H1 (cell line): ENCODE measurements at regions not wholly inside any gene's neighbourhood (a gene's known extent, or its start where the extent isn't known, plus 50 kb on each side); places are given as distances from the start of the nearest gene placed in this dataset.
"Not testable (repeated sequence)": the region's sequence is repeated elsewhere in the genome, so short reads cannot be mapped to it uniquely, and the experiment has no call there.

ENCODE experiments used
- CTCF ChIA-PET: fragments of 300-600 bp; sonication (Branson Sonifier 250); formaldehyde crosslinking; loops from one replicate; lab custom pipeline; 2021; ENCODE audit not compliant: partially characterized antibody; lab: Charles Lee
- POLR2A ChIA-PET: fragments of 300-600 bp; sonication (Branson Sonifier 250); formaldehyde crosslinking; loops from one replicate; lab custom pipeline; 2021; ENCODE audit warnings: inconsistent platforms; ENCODE audit not compliant: partially characterized antibody; lab: Charles Lee
- DNase-seq, 2 experiments: peaks; one replicate each; pipeline versions ENCODE4 v3.0.0 to v3.0.0-alpha.2; 2010 to 2022; ENCODE audit warnings: low spot score in 2 of 2, low read depth in 1 of 2, mixed read lengths in 1 of 2
- FAIRE-seq: peaks from 2 replicates; lab custom pipeline; 2011; peaks lifted over from hg19 to GRCh38; lab: Jason Lieb, UNC
- H2AFZ ChIP-seq: 2 replicates; pipeline ENCODE4 v1.8.1; 2012; ENCODE audit warnings: low read length, inconsistent platforms
- H2AK5ac ChIP-seq: 2 replicates; pipeline ENCODE4 v1.6.1; 2013; ENCODE audit warnings: low read depth, low read length
- H2BK120ac ChIP-seq: replicated peaks from 2 replicates; pipeline ENCODE3; 2013; ENCODE audit warnings: low read depth, low read length, inconsistent platforms
- H2BK12ac ChIP-seq: 2 replicates; pipeline ENCODE4 v1.6.1; 2013; ENCODE audit warnings: low read depth, low read length
- H2BK15ac ChIP-seq: 2 replicates; pipeline ENCODE4 v1.6.1; 2013; ENCODE audit warnings: low read length
- H2BK20ac ChIP-seq: 2 replicates; pipeline ENCODE4 v1.6.1; 2013; ENCODE audit warnings: low read length
- H2BK5ac ChIP-seq: 2 replicates; pipeline ENCODE4 v1.6.1; 2013; ENCODE audit warnings: low read depth, low read length
- H3K14ac ChIP-seq: 2 replicates; pipeline ENCODE4 v1.6.1; 2013; ENCODE audit warnings: inconsistent platforms; ENCODE audit not compliant: insufficient read length
- H3K18ac ChIP-seq: 2 replicates; pipeline ENCODE4 v1.6.1; 2013; ENCODE audit warnings: low read length; ENCODE audit errors: extremely low read depth
- H3K23ac ChIP-seq: 2 replicates; pipeline ENCODE4 v1.6.1; 2013; ENCODE audit warnings: inconsistent platforms; ENCODE audit not compliant: insufficient read length
- H3K23me2 ChIP-seq: 2 replicates; pipeline ENCODE4 v1.6.1; 2013; ENCODE audit warnings: low read depth, low read length
- H3K27ac ChIP-seq: 2 replicates; pipeline ENCODE4 v1.6.1; 2011; ENCODE audit warnings: low read depth, low read length, inconsistent platforms
- H3K27me3 ChIP-seq, 4 experiments: replicated peaks in 1 of 4; 1 replicate in 1 of 4; 2 replicates in 3 of 4; pipeline versions ENCODE4 v1.6.1 to v1.8.1; 2011 to 2013; ENCODE audit warnings: low read length in 3 of 4, mild to moderate bottlenecking in 3 of 4, inconsistent platforms in 2 of 4, mixed read lengths in 2 of 4, moderate library complexity in 1 of 4; ENCODE audit not compliant: control insufficient read depth in 3 of 4, insufficient read depth in 3 of 4; ENCODE audit errors: extremely low read depth in 1 of 4
- H3K36me3 ChIP-seq, 4 experiments: 2 replicates each; pipeline versions ENCODE4 v1.6.1 to v1.8.1; 2011 to 2013; ENCODE audit warnings: mild to moderate bottlenecking in 4 of 4, low read length in 3 of 4, moderate library complexity in 2 of 4, control low read depth in 1 of 4, inconsistent platforms in 1 of 4; ENCODE audit not compliant: insufficient read depth in 4 of 4, control insufficient read depth in 2 of 4
- H3K4ac ChIP-seq: replicated peaks from 2 replicates; pipeline ENCODE3; 2013; ENCODE audit warnings: low read length, low read depth, mixed read lengths, inconsistent platforms; ENCODE audit not compliant: insufficient read length
- H3K4me1 ChIP-seq, 4 experiments: replicated peaks in 1 of 4; 1 replicate in 1 of 4; 2 replicates in 3 of 4; pipeline versions ENCODE4 v1.6.1 to v1.8.1; 2011 to 2013; ENCODE audit warnings: low read length in 3 of 4, inconsistent platforms in 2 of 4, mixed read lengths in 1 of 4; ENCODE audit not compliant: insufficient read depth in 4 of 4, control insufficient read depth in 3 of 4
- H3K4me2 ChIP-seq, 2 experiments: 2 replicates each; pipeline versions ENCODE4 v1.6.1 to v1.8.1; 2011 to 2013; ENCODE audit warnings: low read depth in 2 of 2, low read length in 2 of 2, control low read depth in 1 of 2, inconsistent platforms in 1 of 2, mild to moderate bottlenecking in 1 of 2; ENCODE audit not compliant: insufficient read depth in 1 of 2
- H3K4me3 ChIP-seq, 4 experiments: fragments of 200-600, 300-600 bp in 1 of 4; sonication (generic), shearing (Covaris generic), sonication (Bioruptor Twin) in 1 of 4; 2 replicates each; pipeline versions ENCODE4 v1.5.1 to v1.8.1; 2011 to 2016; ENCODE audit warnings: low read length in 4 of 4, low read depth in 3 of 4, control low read depth in 2 of 4, inconsistent platforms in 2 of 4, mild to moderate bottlenecking in 2 of 4, mixed read lengths in 1 of 4, moderate library complexity in 1 of 4; ENCODE audit not compliant: insufficient read depth in 2 of 4; ENCODE audit errors: extremely low read depth in 1 of 4
- H3K56ac ChIP-seq: replicated peaks from 2 replicates; pipeline ENCODE3; 2013; ENCODE audit warnings: low read depth, mild to moderate bottlenecking, mixed read lengths, low read length, inconsistent platforms; ENCODE audit not compliant: insufficient read length
- H3K79me1 ChIP-seq: 2 replicates; pipeline ENCODE4 v1.6.1; 2013; ENCODE audit warnings: low read depth, low read length, control low read depth
- H3K79me2 ChIP-seq, 2 experiments: 2 replicates each; pipeline versions ENCODE4 v1.6.1 to v1.8.1; 2012 to 2013; ENCODE audit warnings: low read length in 2 of 2, mild to moderate bottlenecking in 2 of 2, inconsistent platforms in 1 of 2; ENCODE audit not compliant: insufficient read depth in 2 of 2, control insufficient read depth in 1 of 2
- H3K9ac ChIP-seq, 4 experiments: replicated peaks in 1 of 4; 1 replicate in 1 of 4; 2 replicates in 3 of 4; pipeline versions ENCODE4 v1.6.1 to v1.8.1; 2011 to 2013; ENCODE audit warnings: low read depth in 3 of 4, low read length in 3 of 4, control low read depth in 2 of 4, mild to moderate bottlenecking in 2 of 4, moderate library complexity in 2 of 4, inconsistent platforms in 1 of 4; ENCODE audit errors: extremely low read depth in 1 of 4
- H3K9me3 ChIP-seq, 2 experiments: 2 replicates each; pipeline versions ENCODE4 v1.6.1 to v1.8.1; 2012 to 2013; ENCODE audit warnings: mild to moderate bottlenecking in 2 of 2, moderate library complexity in 2 of 2, control low read depth in 1 of 2, inconsistent platforms in 1 of 2, low read depth in 1 of 2, low read length in 1 of 2, mixed read lengths in 1 of 2; ENCODE audit not compliant: insufficient read depth in 2 of 2
- H4K20me1 ChIP-seq, 2 experiments: replicated peaks in 1 of 2; 2 replicates each; pipeline versions ENCODE3 to v1.8.1; 2011 to 2013; ENCODE audit warnings: inconsistent platforms in 2 of 2, low read length in 2 of 2, mild to moderate bottlenecking in 1 of 2; ENCODE audit not compliant: insufficient read depth in 2 of 2, control insufficient read depth in 1 of 2
- H4K5ac ChIP-seq: 2 replicates; pipeline ENCODE4 v1.6.1; 2013; ENCODE audit warnings: low read length, low read depth, mixed read lengths, inconsistent platforms; ENCODE audit not compliant: insufficient read length
- H4K8ac ChIP-seq: 2 replicates; pipeline ENCODE4 v1.8.0; 2013; ENCODE audit warnings: mild to moderate bottlenecking, moderate library complexity, low read length, inconsistent platforms; ENCODE audit not compliant: insufficient read depth; ENCODE audit errors: extremely low read depth
- H4K91ac ChIP-seq: replicated peaks from 2 replicates; pipeline ENCODE3; 2013; ENCODE audit warnings: low read length, mixed read lengths, inconsistent platforms; ENCODE audit not compliant: insufficient read length
- WGBS, 2 experiments: shearing (Covaris generic) in 1 of 2; methylation state at CpG; one replicate each; pipeline versions ENCODE4 v1.1.6 to v1.1.7; 2013 to 2015; ENCODE audit warnings: low lambda C conversion rate in 2 of 2, mixed read lengths in 2 of 2, inconsistent platforms in 1 of 2, low coverage in 1 of 2, missing lambda C conversion rate in 1 of 2; ENCODE audit not compliant: insufficient replicate concordance in 2 of 2, insufficient coverage in 1 of 2, insufficient read length in 1 of 2; ENCODE audit errors: extremely low coverage in 1 of 2, missing lambda C conversion rate in 1 of 2; 5-methylcytosine and 5-hydroxymethylcytosine counted together
- TF ChIP-seq, protein P1 (sequence below), 3 experiments: IDR thresholded peaks; 1 replicate in 2 of 3; 2 replicates in 1 of 3; pipeline versions ENCODE4 v1.5.1 to v1.6.1; 2011; ENCODE audit warnings: low read length in 3 of 3, mild to moderate bottlenecking in 3 of 3, inconsistent platforms in 2 of 3, low read depth in 1 of 3, moderate library complexity in 1 of 3; ENCODE audit not compliant: insufficient read depth in 1 of 3; ENCODE audit errors: control extremely low read depth in 1 of 3

DNA sequence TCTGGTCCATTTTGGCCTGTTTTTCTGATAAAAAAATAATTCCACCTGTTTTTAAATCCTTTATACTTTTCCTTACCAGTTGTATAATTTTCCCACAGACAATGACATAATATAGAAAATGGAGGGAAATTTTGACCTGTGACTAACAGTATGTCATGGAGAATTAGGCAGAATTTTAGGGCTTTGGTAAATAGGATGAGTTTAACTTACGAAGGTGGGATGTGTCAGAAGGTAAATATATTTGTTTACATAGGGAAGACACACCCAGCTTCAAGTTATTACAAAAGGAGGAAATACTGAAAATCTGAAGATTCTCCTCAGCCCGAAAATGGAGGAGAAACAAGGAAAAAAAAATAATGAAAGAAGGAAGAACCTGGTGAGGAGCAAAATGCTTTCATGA is 64.6 kb upstream of the PPP3CA start (continued):
- TF ChIP-seq, protein P1, sequence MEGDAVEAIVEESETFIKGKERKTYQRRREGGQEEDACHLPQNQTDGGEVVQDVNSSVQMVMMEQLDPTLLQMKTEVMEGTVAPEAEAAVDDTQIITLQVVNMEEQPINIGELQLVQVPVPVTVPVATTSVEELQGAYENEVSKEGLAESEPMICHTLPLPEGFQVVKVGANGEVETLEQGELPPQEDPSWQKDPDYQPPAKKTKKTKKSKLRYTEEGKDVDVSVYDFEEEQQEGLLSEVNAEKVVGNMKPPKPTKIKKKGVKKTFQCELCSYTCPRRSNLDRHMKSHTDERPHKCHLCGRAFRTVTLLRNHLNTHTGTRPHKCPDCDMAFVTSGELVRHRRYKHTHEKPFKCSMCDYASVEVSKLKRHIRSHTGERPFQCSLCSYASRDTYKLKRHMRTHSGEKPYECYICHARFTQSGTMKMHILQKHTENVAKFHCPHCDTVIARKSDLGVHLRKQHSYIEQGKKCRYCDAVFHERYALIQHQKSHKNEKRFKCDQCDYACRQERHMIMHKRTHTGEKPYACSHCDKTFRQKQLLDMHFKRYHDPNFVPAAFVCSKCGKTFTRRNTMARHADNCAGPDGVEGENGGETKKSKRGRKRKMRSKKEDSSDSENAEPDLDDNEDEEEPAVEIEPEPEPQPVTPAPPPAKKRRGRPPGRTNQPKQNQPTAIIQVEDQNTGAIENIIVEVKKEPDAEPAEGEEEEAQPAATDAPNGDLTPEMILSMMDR (IDR thresholded peaks at IDR 0.05; ENCODE audit: control extremely low read depth in 1 of 3, insufficient read depth in 1 of 3, low read depth in 1 of 3, low read length in 3 of 3), result no peak
- TF ChIP-seq, all 59 proteins: peak for 0

DNA sequence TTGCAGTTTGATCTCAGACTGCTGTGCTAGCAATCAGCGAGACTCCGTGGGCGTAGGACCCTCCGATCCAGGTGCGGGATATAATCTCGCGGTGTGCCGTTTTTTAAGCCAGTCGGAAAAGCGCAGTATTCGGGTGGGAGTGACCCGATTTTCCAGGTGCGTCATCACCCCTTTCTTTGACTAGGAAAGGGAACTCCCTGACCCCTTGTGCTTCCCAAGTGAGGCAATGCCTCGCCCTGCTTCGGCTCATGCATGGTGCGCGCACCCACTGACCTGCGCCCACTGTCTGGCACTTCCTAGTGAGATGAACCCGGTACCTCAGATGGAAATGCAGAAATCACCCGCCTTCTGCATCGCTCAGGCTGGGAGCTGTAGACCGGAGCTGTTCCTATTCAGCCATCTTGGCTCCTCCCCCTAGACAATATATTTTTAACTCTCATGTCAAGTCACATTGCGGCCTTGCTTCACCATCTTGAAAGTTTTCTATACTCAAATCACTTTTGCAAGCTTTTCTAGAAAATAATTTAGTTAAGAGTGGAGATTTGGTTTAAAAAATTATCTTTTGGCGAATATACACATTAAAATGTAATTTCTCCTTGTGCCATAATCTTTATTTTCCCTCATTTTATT is 64.1 kb upstream of the PPP3CA start:
- H3K4me2 ChIP-seq, H3K79me2 ChIP-seq, H3K9ac ChIP-seq, H2BK20ac ChIP-seq, H3K36me3 ChIP-seq, H3K18ac ChIP-seq, H3K9me3 ChIP-seq, H3K4me1 ChIP-seq, H3K14ac ChIP-seq, H2BK120ac ChIP-seq, H3K27ac ChIP-seq, H3K79me1 ChIP-seq, H4K20me1 ChIP-seq, H2BK5ac ChIP-seq, DNase-seq, H2AFZ ChIP-seq, H4K91ac ChIP-seq, H4K5ac ChIP-seq, H4K8ac ChIP-seq, POLR2A ChIA-PET, H2BK12ac ChIP-seq, H2AK5ac ChIP-seq, H3K4ac ChIP-seq, H3K27me3 ChIP-seq, H2BK15ac ChIP-seq, H3K56ac ChIP-seq, H3K4me3 ChIP-seq, H3K23me2 ChIP-seq, H3K23ac ChIP-seq, CTCF ChIA-PET, FAIRE-seq: not testable (repeated sequence)
- 93% methylated on average over 23 of the region's 24 CpGs; no CpG with 5 or more reads in 1 of the 2 experiments for WGBS, 2 experiments
